H1 (cell line): ENCODE measurements at regions not wholly inside any gene's neighbourhood (a gene's known extent, or its start where the extent isn't known, plus 50 kb on each side); places are given as distances from the start of the nearest gene placed in this dataset.

ENCODE experiments used
- CTCF ChIA-PET: fragments of 300-600 bp; sonication (Branson Sonifier 250); formaldehyde crosslinking; loops from one replicate; lab custom pipeline; 2021; ENCODE audit not compliant: partially characterized antibody; lab: Charles Lee
- POLR2A ChIA-PET: fragments of 300-600 bp; sonication (Branson Sonifier 250); formaldehyde crosslinking; loops from one replicate; lab custom pipeline; 2021; ENCODE audit warnings: inconsistent platforms; ENCODE audit not compliant: partially characterized antibody; lab: Charles Lee
- DNase-seq, 2 experiments: peaks; one replicate each; pipeline versions ENCODE4 v3.0.0 to v3.0.0-alpha.2; 2010 to 2022; ENCODE audit warnings: low spot score in 2 of 2, low read depth in 1 of 2, mixed read lengths in 1 of 2
- FAIRE-seq: peaks from 2 replicates; lab custom pipeline; 2011; peaks lifted over from hg19 to GRCh38; lab: Jason Lieb, UNC
- H2AFZ ChIP-seq: 2 replicates; pipeline ENCODE4 v1.8.1; 2012; ENCODE audit warnings: low read length, inconsistent platforms
- H2AK5ac ChIP-seq: 2 replicates; pipeline ENCODE4 v1.6.1; 2013; ENCODE audit warnings: low read depth, low read length
- H2BK120ac ChIP-seq: replicated peaks from 2 replicates; pipeline ENCODE3; 2013; ENCODE audit warnings: low read depth, low read length, inconsistent platforms
- H2BK12ac ChIP-seq: 2 replicates; pipeline ENCODE4 v1.6.1; 2013; ENCODE audit warnings: low read depth, low read length
- H2BK15ac ChIP-seq: 2 replicates; pipeline ENCODE4 v1.6.1; 2013; ENCODE audit warnings: low read length
- H2BK20ac ChIP-seq: 2 replicates; pipeline ENCODE4 v1.6.1; 2013; ENCODE audit warnings: low read length
- H2BK5ac ChIP-seq: 2 replicates; pipeline ENCODE4 v1.6.1; 2013; ENCODE audit warnings: low read depth, low read length
- H3K14ac ChIP-seq: 2 replicates; pipeline ENCODE4 v1.6.1; 2013; ENCODE audit warnings: inconsistent platforms; ENCODE audit not compliant: insufficient read length
- H3K18ac ChIP-seq: 2 replicates; pipeline ENCODE4 v1.6.1; 2013; ENCODE audit warnings: low read length; ENCODE audit errors: extremely low read depth
- H3K23ac ChIP-seq: 2 replicates; pipeline ENCODE4 v1.6.1; 2013; ENCODE audit warnings: inconsistent platforms; ENCODE audit not compliant: insufficient read length
- H3K23me2 ChIP-seq: 2 replicates; pipeline ENCODE4 v1.6.1; 2013; ENCODE audit warnings: low read depth, low read length
- H3K27ac ChIP-seq: 2 replicates; pipeline ENCODE4 v1.6.1; 2011; ENCODE audit warnings: low read depth, low read length, inconsistent platforms
- H3K27me3 ChIP-seq, 4 experiments: replicated peaks in 1 of 4; 1 replicate in 1 of 4; 2 replicates in 3 of 4; pipeline versions ENCODE4 v1.6.1 to v1.8.1; 2011 to 2013; ENCODE audit warnings: low read length in 3 of 4, mild to moderate bottlenecking in 3 of 4, inconsistent platforms in 2 of 4, mixed read lengths in 2 of 4, moderate library complexity in 1 of 4; ENCODE audit not compliant: control insufficient read depth in 3 of 4, insufficient read depth in 3 of 4; ENCODE audit errors: extremely low read depth in 1 of 4
- H3K36me3 ChIP-seq, 4 experiments: 2 replicates each; pipeline versions ENCODE4 v1.6.1 to v1.8.1; 2011 to 2013; ENCODE audit warnings: mild to moderate bottlenecking in 4 of 4, low read length in 3 of 4, moderate library complexity in 2 of 4, control low read depth in 1 of 4, inconsistent platforms in 1 of 4; ENCODE audit not compliant: insufficient read depth in 4 of 4, control insufficient read depth in 2 of 4
- H3K4ac ChIP-seq: replicated peaks from 2 replicates; pipeline ENCODE3; 2013; ENCODE audit warnings: low read length, low read depth, mixed read lengths, inconsistent platforms; ENCODE audit not compliant: insufficient read length
- H3K4me1 ChIP-seq, 4 experiments: replicated peaks in 1 of 4; 1 replicate in 1 of 4; 2 replicates in 3 of 4; pipeline versions ENCODE4 v1.6.1 to v1.8.1; 2011 to 2013; ENCODE audit warnings: low read length in 3 of 4, inconsistent platforms in 2 of 4, mixed read lengths in 1 of 4; ENCODE audit not compliant: insufficient read depth in 4 of 4, control insufficient read depth in 3 of 4
- H3K4me2 ChIP-seq, 2 experiments: 2 replicates each; pipeline versions ENCODE4 v1.6.1 to v1.8.1; 2011 to 2013; ENCODE audit warnings: low read depth in 2 of 2, low read length in 2 of 2, control low read depth in 1 of 2, inconsistent platforms in 1 of 2, mild to moderate bottlenecking in 1 of 2; ENCODE audit not compliant: insufficient read depth in 1 of 2
- H3K4me3 ChIP-seq, 4 experiments: fragments of 200-600, 300-600 bp in 1 of 4; sonication (generic), shearing (Covaris generic), sonication (Bioruptor Twin) in 1 of 4; 2 replicates each; pipeline versions ENCODE4 v1.5.1 to v1.8.1; 2011 to 2016; ENCODE audit warnings: low read length in 4 of 4, low read depth in 3 of 4, control low read depth in 2 of 4, inconsistent platforms in 2 of 4, mild to moderate bottlenecking in 2 of 4, mixed read lengths in 1 of 4, moderate library complexity in 1 of 4; ENCODE audit not compliant: insufficient read depth in 2 of 4; ENCODE audit errors: extremely low read depth in 1 of 4
- H3K56ac ChIP-seq: replicated peaks from 2 replicates; pipeline ENCODE3; 2013; ENCODE audit warnings: low read depth, mild to moderate bottlenecking, mixed read lengths, low read length, inconsistent platforms; ENCODE audit not compliant: insufficient read length
- H3K79me1 ChIP-seq: 2 replicates; pipeline ENCODE4 v1.6.1; 2013; ENCODE audit warnings: low read depth, low read length, control low read depth
- H3K79me2 ChIP-seq, 2 experiments: 2 replicates each; pipeline versions ENCODE4 v1.6.1 to v1.8.1; 2012 to 2013; ENCODE audit warnings: low read length in 2 of 2, mild to moderate bottlenecking in 2 of 2, inconsistent platforms in 1 of 2; ENCODE audit not compliant: insufficient read depth in 2 of 2, control insufficient read depth in 1 of 2
- H3K9ac ChIP-seq, 4 experiments: replicated peaks in 1 of 4; 1 replicate in 1 of 4; 2 replicates in 3 of 4; pipeline versions ENCODE4 v1.6.1 to v1.8.1; 2011 to 2013; ENCODE audit warnings: low read depth in 3 of 4, low read length in 3 of 4, control low read depth in 2 of 4, mild to moderate bottlenecking in 2 of 4, moderate library complexity in 2 of 4, inconsistent platforms in 1 of 4; ENCODE audit errors: extremely low read depth in 1 of 4
- H3K9me3 ChIP-seq, 2 experiments: 2 replicates each; pipeline versions ENCODE4 v1.6.1 to v1.8.1; 2012 to 2013; ENCODE audit warnings: mild to moderate bottlenecking in 2 of 2, moderate library complexity in 2 of 2, control low read depth in 1 of 2, inconsistent platforms in 1 of 2, low read depth in 1 of 2, low read length in 1 of 2, mixed read lengths in 1 of 2; ENCODE audit not compliant: insufficient read depth in 2 of 2
- H4K20me1 ChIP-seq, 2 experiments: replicated peaks in 1 of 2; 2 replicates each; pipeline versions ENCODE3 to v1.8.1; 2011 to 2013; ENCODE audit warnings: inconsistent platforms in 2 of 2, low read length in 2 of 2, mild to moderate bottlenecking in 1 of 2; ENCODE audit not compliant: insufficient read depth in 2 of 2, control insufficient read depth in 1 of 2
- H4K5ac ChIP-seq: 2 replicates; pipeline ENCODE4 v1.6.1; 2013; ENCODE audit warnings: low read length, low read depth, mixed read lengths, inconsistent platforms; ENCODE audit not compliant: insufficient read length
- H4K8ac ChIP-seq: 2 replicates; pipeline ENCODE4 v1.8.0; 2013; ENCODE audit warnings: mild to moderate bottlenecking, moderate library complexity, low read length, inconsistent platforms; ENCODE audit not compliant: insufficient read depth; ENCODE audit errors: extremely low read depth
- H4K91ac ChIP-seq: replicated peaks from 2 replicates; pipeline ENCODE3; 2013; ENCODE audit warnings: low read length, mixed read lengths, inconsistent platforms; ENCODE audit not compliant: insufficient read length
- RAD21 ChIP-seq, 2 experiments: IDR thresholded peaks in 1 of 2; conservative IDR thresholded peaks in 1 of 2; 2 replicates each; pipeline ENCODE4 v1.6.1; 2011; ENCODE audit warnings: low read depth in 2 of 2, low read length in 2 of 2, improper control_type of control experiment in 1 of 2, inconsistent platforms in 1 of 2, mild to moderate bottlenecking in 1 of 2, moderate library complexity in 1 of 2
- SRF ChIP-seq: IDR thresholded peaks from 2 replicates; pipeline ENCODE4 v1.6.1; 2011; ENCODE audit warnings: mild to moderate bottlenecking, low read depth, low read length, moderate library complexity
- WGBS, 2 experiments: shearing (Covaris generic) in 1 of 2; methylation state at CpG; one replicate each; pipeline versions ENCODE4 v1.1.6 to v1.1.7; 2013 to 2015; ENCODE audit warnings: low lambda C conversion rate in 2 of 2, mixed read lengths in 2 of 2, inconsistent platforms in 1 of 2, low coverage in 1 of 2, missing lambda C conversion rate in 1 of 2; ENCODE audit not compliant: insufficient replicate concordance in 2 of 2, insufficient coverage in 1 of 2, insufficient read length in 1 of 2; ENCODE audit errors: extremely low coverage in 1 of 2, missing lambda C conversion rate in 1 of 2; 5-methylcytosine and 5-hydroxymethylcytosine counted together

- Histone ChIP-seq H4K91ac (no peak overlapping the region), H3K4me2 (no peak overlapping the region), H3K9me3 (no peaks in the 10 kb centered on the region), H2BK5ac (no peak overlapping the region), H3K27me3 (no peaks in the 10 kb centered on the region), H3K18ac (no peak overlapping the region), H2AK5ac (no peak overlapping the region), H3K36me3 (no peaks in the 10 kb centered on the region), H3K23me2 (no peaks in the 10 kb centered on the region), H3K79me1 (no peaks in the 10 kb centered on the region), H3K79me2 (no peaks in the 10 kb centered on the region), H3K9ac (no peak overlapping the region)
- POLR2A ChIA-PET: no interaction called here
- DNase-seq: no peak
- TF ChIP-seq SRF (no peak), RAD21 (IDR thresholded peaks at IDR 0.05 in 1 of 2, conservative IDR thresholded peaks at IDR 0.05 in 1 of 2; ENCODE audit: low read depth in 2 of 2, low read length in 2 of 2) (peak in 1 of 2 experiments; percentile 7; a peak in 1 of 4 replicates)
- TF ChIP-seq, all 59 proteins: peak for 1
- H3K4me3 ChIP-seq: no peak overlapping the region
- no peak overlapping the region for H2BK20ac ChIP-seq
- H4K5ac ChIP-seq: no peak overlapping the region
- H4K8ac ChIP-seq: no peak overlapping the region
- WGBS, 2 experiments: 73% methylated on average over 8 of the region's 8 CpGs; no CpG with 5 or more reads in 1 of the 2 experiments
- H4K20me1 ChIP-seq: no peaks in the 10 kb centered on the region
- CTCF ChIA-PET: no interaction called here
- no peak overlapping the region for H2AFZ ChIP-seq
- no peak overlapping the region for H3K23ac ChIP-seq
- no peak overlapping the region for H2BK15ac ChIP-seq
- no peak for FAIRE-seq
- no peak overlapping the region for H3K4ac ChIP-seq
- H3K27ac ChIP-seq: no peak overlapping the region
- H2BK120ac ChIP-seq: no peak overlapping the region
- no peak overlapping the region for H3K14ac ChIP-seq
- no peak overlapping the region for H2BK12ac ChIP-seq
- no peak overlapping the region for H3K56ac ChIP-seq
- peaks cover 0 to 3% (median 0%) of the 10 kb centered on the region in 4 experiments; a peak in 1 of 7 replicates for H3K4me1 ChIP-seq
These were observed 370.8 kb downstream of the WDR11 start for GRCh38 chr10:121221991-121222390.
